ENCODE measurements at regions not wholly inside any gene's neighbourhood (a gene's known extent, or its start where the extent isn't known, plus 50 kb on each side); places are given as distances from the start of the nearest gene placed in this dataset.

GRCh38 chr5:17810734-17811133, 176.5 kb downstream of the TAF11L14 start:
- intact Hi-C loops (cut with micrococcal nuclease) = no loop called here
- no peaks in the 10 kb centered on the region for H3K27me3 Mint-ChIP-seq
- TF ChIP-seq, protein P1, sequence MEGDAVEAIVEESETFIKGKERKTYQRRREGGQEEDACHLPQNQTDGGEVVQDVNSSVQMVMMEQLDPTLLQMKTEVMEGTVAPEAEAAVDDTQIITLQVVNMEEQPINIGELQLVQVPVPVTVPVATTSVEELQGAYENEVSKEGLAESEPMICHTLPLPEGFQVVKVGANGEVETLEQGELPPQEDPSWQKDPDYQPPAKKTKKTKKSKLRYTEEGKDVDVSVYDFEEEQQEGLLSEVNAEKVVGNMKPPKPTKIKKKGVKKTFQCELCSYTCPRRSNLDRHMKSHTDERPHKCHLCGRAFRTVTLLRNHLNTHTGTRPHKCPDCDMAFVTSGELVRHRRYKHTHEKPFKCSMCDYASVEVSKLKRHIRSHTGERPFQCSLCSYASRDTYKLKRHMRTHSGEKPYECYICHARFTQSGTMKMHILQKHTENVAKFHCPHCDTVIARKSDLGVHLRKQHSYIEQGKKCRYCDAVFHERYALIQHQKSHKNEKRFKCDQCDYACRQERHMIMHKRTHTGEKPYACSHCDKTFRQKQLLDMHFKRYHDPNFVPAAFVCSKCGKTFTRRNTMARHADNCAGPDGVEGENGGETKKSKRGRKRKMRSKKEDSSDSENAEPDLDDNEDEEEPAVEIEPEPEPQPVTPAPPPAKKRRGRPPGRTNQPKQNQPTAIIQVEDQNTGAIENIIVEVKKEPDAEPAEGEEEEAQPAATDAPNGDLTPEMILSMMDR (IDR thresholded peaks at IDR 0.05) = no peak
- no peaks in the 10 kb centered on the region for H3K9me3 Mint-ChIP-seq
- H3K36me3 Mint-ChIP-seq (ENCODE audit: low read depth) = no peaks in the 10 kb centered on the region
- no peaks in the 10 kb centered on the region for H3K4me1 Mint-ChIP-seq
- POLR2A ChIA-PET = no interaction called here
- DNase-seq (no peak), ATAC-seq (ENCODE audit: low read depth) (no peak)
- CTCF ChIA-PET = no interaction called here
- H3K4me3 Mint-ChIP-seq = no peak overlapping the region
- H3K27ac Mint-ChIP-seq = no peak overlapping the region

DNA sequence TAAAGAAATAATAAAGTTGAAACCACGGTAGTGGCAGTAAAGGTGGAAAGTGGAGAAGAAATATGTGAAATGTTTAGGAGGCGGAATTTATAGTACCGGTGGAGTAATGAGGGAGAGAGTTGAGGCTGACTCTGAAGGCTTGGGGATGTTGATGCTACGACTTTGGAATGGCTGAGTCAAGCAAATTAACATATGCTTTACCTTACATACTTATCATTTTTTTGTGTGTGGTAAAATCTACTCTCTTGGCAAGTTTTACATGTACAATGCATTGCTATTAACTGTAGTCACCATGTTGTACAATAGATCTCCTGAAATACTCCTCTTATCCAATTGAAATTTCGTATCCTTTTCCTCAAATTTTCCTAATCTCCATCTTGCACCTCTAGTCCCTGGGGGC, 179.0 kb downstream of the TAF11L14 start:
- TF ChIP-seq, protein P1 (IDR thresholded peaks at IDR 0.05) = no peak
- Mint-ChIP-seq H3K4me3 (no peak overlapping the region), H3K27me3 (no peaks in the 10 kb centered on the region), H3K27ac (no peak overlapping the region), H3K36me3 (ENCODE audit: low read depth) (no peaks in the 10 kb centered on the region), H3K4me1 (no peaks in the 10 kb centered on the region), H3K9me3 (no peaks in the 10 kb centered on the region)
- no peak for DNase-seq
- ChIA-PET POLR2A (no interaction called here), CTCF (no interaction called here)
- intact Hi-C loops (cut with micrococcal nuclease) = no loop called here
- no peak for ATAC-seq (ENCODE audit: low read depth)

- POLR2A ChIA-PET = no interaction called here
- DNase-seq (no peak), ATAC-seq (ENCODE audit: low read depth) (no peak)
- no peak overlapping the region for H3K27ac Mint-ChIP-seq
- intact Hi-C loops (cut with micrococcal nuclease) = no loop called here
- CTCF ChIA-PET = no interaction called here
- TF ChIP-seq, protein P1 (IDR thresholded peaks at IDR 0.05) = no peak
- H3K36me3 Mint-ChIP-seq (ENCODE audit: low read depth) = no peaks in the 10 kb centered on the region
- no peaks in the 10 kb centered on the region for H3K4me1 Mint-ChIP-seq
- H3K9me3 Mint-ChIP-seq = no peaks in the 10 kb centered on the region
- H3K4me3 Mint-ChIP-seq = no peak overlapping the region
- peaks cover 2% of the 10 kb centered on the region for H3K27me3 Mint-ChIP-seq
Measured at GRCh38 chr5:17816505-17816904, 182.2 kb downstream of the TAF11L14 start.

DNA sequence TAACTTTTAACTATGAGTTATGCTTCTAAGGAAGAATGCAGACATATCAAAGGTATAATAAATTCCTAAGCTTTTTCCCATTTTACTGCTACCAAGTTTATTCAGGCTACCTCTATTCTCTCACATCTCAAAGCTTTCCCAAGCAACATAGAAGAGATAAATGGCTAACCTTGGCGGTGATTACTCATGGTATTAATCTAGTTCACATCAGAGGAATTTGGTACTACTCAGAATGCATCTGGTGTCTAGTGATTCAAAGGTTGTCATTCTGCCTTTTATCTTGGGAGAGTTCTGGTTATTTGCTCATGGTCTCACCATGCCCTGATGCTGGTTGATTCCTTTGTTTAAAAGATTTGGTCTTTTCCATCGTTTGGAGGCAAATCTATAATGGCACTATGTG, 182.7 kb downstream of the TAF11L14 start:
- TF ChIP-seq, protein P1 (IDR thresholded peaks at IDR 0.05) = no peak
- Mint-ChIP-seq H3K9me3 (no peaks in the 10 kb centered on the region), H3K4me1 (no peaks in the 10 kb centered on the region), H3K36me3 (ENCODE audit: low read depth) (no peaks in the 10 kb centered on the region), H3K4me3 (no peak overlapping the region), H3K27ac (no peak overlapping the region), H3K27me3 (peaks cover 2% of the 10 kb centered on the region)
- ATAC-seq (ENCODE audit: low read depth) (no peak), DNase-seq (no peak)
- ChIA-PET CTCF (no interaction called here), POLR2A (no interaction called here)
- intact Hi-C loops (cut with micrococcal nuclease) = no loop called here

GRCh38 chr5:17817990-17818389, 183.7 kb downstream of the TAF11L14 start:
- Mint-ChIP-seq H3K9me3 (no peaks in the 10 kb centered on the region), H3K27me3 (peaks cover 2% of the 10 kb centered on the region), H3K27ac (no peak overlapping the region), H3K4me1 (no peaks in the 10 kb centered on the region), H3K4me3 (no peak overlapping the region), H3K36me3 (ENCODE audit: low read depth) (no peaks in the 10 kb centered on the region)
- DNase-seq (no peak), ATAC-seq (ENCODE audit: low read depth) (no peak)
- intact Hi-C loops (cut with micrococcal nuclease) = no loop called here
- TF ChIP-seq, protein P1 (IDR thresholded peaks at IDR 0.05) = no peak
- POLR2A ChIA-PET = no interaction called here
- CTCF ChIA-PET = no interaction called here

Measured in activated B cell treated with CpG ODN at 0.5 μM for 24 hours (primary cell).